GM13976 (cell line): ENCODE measurements at regions not wholly inside any gene's neighbourhood (a gene's known extent, or its start where the extent isn't known, plus 50 kb on each side); places are given as distances from the start of the nearest gene placed in this dataset.
A peak's percentile ranks its signal among the peaks of the same experiment; 100 is the strongest.
"Not testable (repeated sequence)": the region's sequence is repeated elsewhere in the genome, so short reads cannot be mapped to it uniquely, and the experiment has no call there.

Experiments
- DNase-seq: peaks from one replicate; pipeline ENCODE4 v3.0.0; 2012; ENCODE audit warnings: low spot score
- in situ Hi-C: fragments of 300-500 bp; cut with MboI; formaldehyde crosslinking; loops from one replicate; pipeline ENCODE4 v1.12.0; 2022; ENCODE audit warnings: low sequenced_read_pairs, mixed read lengths, inconsistent platforms; ENCODE audit not compliant: unreplicated experiment
- TF ChIP-seq, protein P1 (sequence below): IDR thresholded peaks from 2 replicates; pipeline ENCODE4 v1.5.1; 2012; ENCODE audit warnings: borderline replicate concordance, mild to moderate bottlenecking; ENCODE audit not compliant: insufficient read depth; ENCODE audit errors: extremely low read depth, missing control alignments, control extremely low read depth

DNA sequence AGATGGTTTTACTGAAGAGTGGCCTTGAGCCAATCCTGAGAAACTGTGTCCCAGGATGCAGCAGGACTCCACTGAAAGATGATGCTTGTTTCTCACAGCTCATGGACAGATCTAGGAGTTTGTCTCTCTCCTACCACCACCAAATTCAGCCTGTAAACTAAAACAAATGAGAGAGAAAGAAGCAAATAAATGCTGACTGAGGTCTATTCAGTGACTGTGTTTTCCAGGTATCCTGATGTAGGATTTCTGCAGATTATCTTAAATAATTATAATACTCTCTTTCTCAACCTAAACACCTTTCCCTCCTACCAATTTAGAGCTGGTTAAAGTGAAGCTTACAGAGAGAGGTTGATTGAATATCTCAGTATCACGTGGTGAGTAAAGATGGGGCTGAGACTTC, 599.6 kb upstream of the LCORL start:
- in situ Hi-C loops, result no loop called here

DNA sequence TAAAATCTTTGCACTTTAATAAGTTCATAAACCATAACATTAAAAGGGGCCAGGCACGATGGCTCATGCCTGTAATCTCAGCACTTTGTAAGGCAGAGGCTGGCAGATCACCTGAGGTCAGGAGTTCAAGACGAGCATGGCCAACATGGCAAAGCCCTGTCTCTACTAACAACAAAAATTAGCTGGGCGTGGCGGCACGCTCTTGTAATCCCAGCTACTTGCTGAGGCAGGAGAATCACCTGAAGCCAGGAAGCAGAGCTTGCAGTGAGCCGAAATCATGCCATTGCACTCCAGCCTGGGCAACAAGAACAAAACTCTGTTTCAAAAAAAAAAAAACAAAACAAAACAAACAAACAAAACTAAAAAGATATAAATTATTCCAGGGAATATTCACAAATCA, 595.2 kb upstream of the LCORL start:
- in situ Hi-C loops, result no loop called here
- TF ChIP-seq, protein P1, sequence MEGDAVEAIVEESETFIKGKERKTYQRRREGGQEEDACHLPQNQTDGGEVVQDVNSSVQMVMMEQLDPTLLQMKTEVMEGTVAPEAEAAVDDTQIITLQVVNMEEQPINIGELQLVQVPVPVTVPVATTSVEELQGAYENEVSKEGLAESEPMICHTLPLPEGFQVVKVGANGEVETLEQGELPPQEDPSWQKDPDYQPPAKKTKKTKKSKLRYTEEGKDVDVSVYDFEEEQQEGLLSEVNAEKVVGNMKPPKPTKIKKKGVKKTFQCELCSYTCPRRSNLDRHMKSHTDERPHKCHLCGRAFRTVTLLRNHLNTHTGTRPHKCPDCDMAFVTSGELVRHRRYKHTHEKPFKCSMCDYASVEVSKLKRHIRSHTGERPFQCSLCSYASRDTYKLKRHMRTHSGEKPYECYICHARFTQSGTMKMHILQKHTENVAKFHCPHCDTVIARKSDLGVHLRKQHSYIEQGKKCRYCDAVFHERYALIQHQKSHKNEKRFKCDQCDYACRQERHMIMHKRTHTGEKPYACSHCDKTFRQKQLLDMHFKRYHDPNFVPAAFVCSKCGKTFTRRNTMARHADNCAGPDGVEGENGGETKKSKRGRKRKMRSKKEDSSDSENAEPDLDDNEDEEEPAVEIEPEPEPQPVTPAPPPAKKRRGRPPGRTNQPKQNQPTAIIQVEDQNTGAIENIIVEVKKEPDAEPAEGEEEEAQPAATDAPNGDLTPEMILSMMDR, result no peak

More for the DNA sequence above, 599.6 kb upstream of the LCORL start:
- DNase-seq, result no peak
- TF ChIP-seq, protein P1, result no peak

DNA sequence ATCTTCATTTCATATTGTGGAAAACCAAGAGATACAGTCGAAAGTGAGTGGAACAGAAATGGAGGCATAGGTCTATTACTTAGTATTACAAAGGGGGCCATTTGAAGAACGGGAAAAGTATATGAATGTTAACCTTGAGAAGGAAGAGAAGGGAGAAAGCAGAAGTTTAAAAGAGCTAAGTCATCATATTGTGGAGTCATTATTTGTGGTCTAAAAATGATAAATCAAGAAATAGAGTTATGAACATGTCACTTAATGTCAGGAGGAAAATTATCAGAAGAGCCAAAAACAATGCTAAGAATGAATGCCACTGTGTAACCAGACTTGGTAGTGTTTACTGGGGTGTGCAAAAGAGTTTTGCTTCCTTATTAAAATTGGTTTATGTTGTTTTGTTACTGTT, 589.5 kb upstream of the LCORL start:
- in situ Hi-C loops, result no loop called here
- DNase-seq, result no peak
- TF ChIP-seq, protein P1, result no peak

More for the DNA sequence above, 595.2 kb upstream of the LCORL start:
- no peak for DNase-seq

DNA sequence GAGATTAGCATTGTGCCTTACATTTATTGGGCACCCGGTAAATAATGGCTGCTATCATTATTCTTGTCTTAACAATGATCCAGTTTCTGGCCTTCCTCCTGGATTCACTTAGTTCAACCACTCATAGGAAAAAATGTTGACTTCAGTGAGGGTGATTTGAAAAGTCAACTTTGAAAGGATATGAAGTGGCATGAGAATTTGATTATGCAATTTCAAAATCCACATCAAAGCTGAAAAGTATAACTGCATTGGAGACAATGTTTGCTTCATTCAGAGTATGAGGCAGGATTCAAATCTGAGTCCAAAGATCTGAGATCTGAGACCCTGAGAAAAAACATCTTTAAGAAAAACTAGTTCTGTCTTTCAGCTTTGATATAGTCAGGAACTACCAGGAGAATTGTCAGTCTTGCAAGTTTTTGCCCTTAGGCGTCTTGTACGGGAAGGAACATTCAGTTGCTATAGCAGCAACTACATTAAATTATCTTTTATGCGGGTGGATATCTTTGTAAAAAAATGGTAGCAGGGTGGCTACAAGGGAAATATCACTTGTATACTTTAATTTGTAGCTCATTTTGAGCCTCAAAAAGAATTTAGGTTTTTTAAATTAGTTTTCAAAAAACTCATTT, 587.5 kb upstream of the LCORL start:
- TF ChIP-seq, protein P1, result no peak
- no peak for DNase-seq
- in situ Hi-C loops, result no loop called here

DNA sequence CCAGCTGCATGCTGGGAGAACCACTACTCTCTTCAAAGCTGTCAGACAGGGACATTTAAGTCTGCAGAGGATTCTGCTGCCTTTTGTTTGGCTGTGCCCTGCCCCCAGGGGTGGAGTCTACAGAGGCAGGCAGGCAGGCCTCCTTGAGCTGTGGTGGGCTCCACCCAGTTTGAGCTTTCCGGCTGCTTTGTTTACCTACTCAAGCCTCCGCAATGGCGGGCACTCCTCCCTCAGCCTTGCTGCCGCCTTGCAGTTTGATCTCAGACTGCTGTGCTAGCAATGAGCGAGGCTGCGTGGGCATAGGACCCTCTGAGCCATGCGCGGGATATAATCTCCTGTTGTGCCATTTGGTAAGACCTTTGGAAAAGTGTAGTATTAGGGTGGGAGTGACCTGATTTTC, 581.1 kb upstream of the LCORL start:
- in situ Hi-C loops, result not testable (repeated sequence)

DNA sequence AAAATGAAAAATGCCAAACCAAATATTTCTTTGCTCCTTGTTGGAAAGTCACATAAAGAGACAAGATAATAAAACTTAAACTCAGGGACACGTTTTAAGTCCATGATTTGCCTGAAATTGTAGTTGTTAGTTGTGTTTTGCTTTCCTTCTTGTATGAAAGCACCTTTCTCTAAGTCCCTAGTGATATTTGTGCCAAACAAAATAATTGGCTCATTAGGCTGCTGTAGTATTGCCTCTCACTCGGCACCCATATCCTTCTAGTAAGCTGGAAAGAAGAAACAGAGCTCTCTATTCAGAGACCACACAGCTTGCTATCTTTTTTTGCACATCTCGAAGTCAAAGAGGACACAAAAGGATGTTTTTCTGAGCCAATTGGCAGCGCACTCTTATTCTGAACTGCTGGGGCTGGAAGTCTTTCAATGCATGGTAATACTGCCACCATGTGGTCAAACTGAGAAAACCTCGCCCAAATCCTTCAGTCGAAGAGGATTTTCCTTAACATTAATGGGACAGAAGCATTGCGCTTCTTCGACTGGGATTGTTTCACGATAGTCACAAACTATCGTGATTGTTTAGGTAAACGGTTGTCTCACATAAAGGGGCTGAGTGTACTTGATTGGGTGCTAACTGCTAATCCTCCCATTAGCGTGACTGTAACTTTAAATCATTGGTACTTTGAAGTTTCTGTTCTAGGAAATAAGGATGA, 571.9 kb upstream of the LCORL start:
- in situ Hi-C loops, result loop anchor here (25.0 kb wide), 2 partner anchors 781 to 1056 kb away; partner anchors contain the start of genes DCAF16 and NCAPG
- peak; percentile 65 for DNase-seq
- TF ChIP-seq, protein P1, result peak; percentile 65

More for the DNA sequence above, 581.1 kb upstream of the LCORL start:
- DNase-seq, result not testable (repeated sequence)

DNA sequence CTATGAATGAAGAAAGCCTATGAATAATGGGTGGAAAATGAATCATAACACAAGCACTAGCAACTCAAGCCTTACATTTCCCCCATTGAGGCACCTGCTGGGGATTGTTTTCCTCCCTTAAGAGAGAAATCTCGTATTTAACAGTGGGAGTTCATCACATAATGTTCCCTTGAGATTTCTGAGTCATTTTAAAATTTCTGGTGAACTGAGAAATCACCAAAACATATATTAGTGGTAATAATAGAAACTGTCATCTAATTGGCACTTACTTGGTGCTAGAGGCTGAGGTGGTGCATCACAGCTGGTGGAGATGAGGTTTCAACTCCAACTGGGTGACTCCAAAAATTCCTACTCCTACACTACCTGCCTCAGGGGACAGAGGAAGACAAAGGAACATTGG, 561.3 kb upstream of the LCORL start:
- no peak for DNase-seq
- TF ChIP-seq, protein P1, result no peak
- in situ Hi-C loops, result loop anchor here (25.0 kb wide), 2 partner anchors 771 to 1046 kb away; partner anchors contain the start of genes DCAF16 and NCAPG
